NCI-H345 treated with DMSO at 0.1 percent for 48 hours (cell line): ENCODE measurements at regions not wholly inside any gene's neighbourhood (a gene's known extent, or its start where the extent isn't known, plus 50 kb on each side); places are given as distances from the start of the nearest gene placed in this dataset.
A peak's percentile ranks its signal among the peaks of the same experiment; 100 is the strongest.

ENCODE experiments used
- DNase-seq: peaks from one replicate; lab custom pipeline; 2025; ENCODE audit not compliant: unreplicated experiment; lab: John Stamatoyannopoulos, UW

- DNase-seq = no peak
Measured at GRCh38 chr2:212712466-212712865, 173.9 kb upstream of the ERBB4 start.

GRCh38 chr2:212711856-212712255 lies 173.3 kb upstream of the ERBB4 start:
- DNase-seq = no peak

GRCh38 chr2:212709280-212709679 lies 170.7 kb upstream of the ERBB4 start:
- DNase-seq = peak; percentile 10

GRCh38 chr2:212708355-212708754 lies 169.8 kb upstream of the ERBB4 start:
- DNase-seq = no peak

GRCh38 chr2:212695426-212695825 lies 156.8 kb upstream of the ERBB4 start:
- no peak for DNase-seq

GRCh38 chr2:212694398-212694797 lies 155.8 kb upstream of the ERBB4 start:
- no peak for DNase-seq

GRCh38 chr2:212692466-212692865 lies 153.9 kb upstream of the ERBB4 start:
- DNase-seq = no peak

GRCh38 chr2:212686285-212686895 lies 147.8 kb upstream of the ERBB4 start:
- peak; percentile 46 for DNase-seq

GRCh38 chr2:212683346-212684097 lies 144.9 kb upstream of the ERBB4 start:
- DNase-seq = no peak

GRCh38 chr2:212682937-212683336 lies 144.3 kb upstream of the ERBB4 start:
- no peak for DNase-seq

- no peak for DNase-seq
Measured at GRCh38 chr2:212677466-212677865, 138.9 kb upstream of the ERBB4 start.

GRCh38 chr2:212672186-212672585 lies 133.6 kb upstream of the ERBB4 start:
- no peak for DNase-seq

GRCh38 chr2:212669761-212670160 lies 131.2 kb upstream of the ERBB4 start:
- DNase-seq = no peak

GRCh38 chr2:212667751-212668316 lies 129.2 kb upstream of the ERBB4 start:
- DNase-seq = no peak

GRCh38 chr2:212665948-212666347 lies 127.3 kb upstream of the ERBB4 start:
- DNase-seq = no peak

- DNase-seq = no peak
Measured at GRCh38 chr2:212659441-212659840, 120.8 kb upstream of the ERBB4 start.

- no peak for DNase-seq
Measured at GRCh38 chr2:212649646-212650045, 111.0 kb upstream of the ERBB4 start.

- DNase-seq = no peak
Measured at GRCh38 chr2:212646698-212647366, 108.2 kb upstream of the ERBB4 start.

GRCh38 chr2:212644195-212644837 lies 105.7 kb upstream of the ERBB4 start:
- DNase-seq = no peak

- no peak for DNase-seq
Measured at GRCh38 chr2:212640428-212640827, 101.8 kb upstream of the ERBB4 start.

- DNase-seq = no peak
Measured at GRCh38 chr2:212638694-212639093, 100.1 kb upstream of the ERBB4 start.
